NCI-H1417 (cell line): ENCODE measurements at regions not wholly inside any gene's neighbourhood (a gene's known extent, or its start where the extent isn't known, plus 50 kb on each side); places are given as distances from the start of the nearest gene placed in this dataset.

ENCODE experiments used
- DNase-seq, 3 experiments: peaks; one replicate each; lab custom pipeline; 2025; lab: John Stamatoyannopoulos, UW

DNA sequence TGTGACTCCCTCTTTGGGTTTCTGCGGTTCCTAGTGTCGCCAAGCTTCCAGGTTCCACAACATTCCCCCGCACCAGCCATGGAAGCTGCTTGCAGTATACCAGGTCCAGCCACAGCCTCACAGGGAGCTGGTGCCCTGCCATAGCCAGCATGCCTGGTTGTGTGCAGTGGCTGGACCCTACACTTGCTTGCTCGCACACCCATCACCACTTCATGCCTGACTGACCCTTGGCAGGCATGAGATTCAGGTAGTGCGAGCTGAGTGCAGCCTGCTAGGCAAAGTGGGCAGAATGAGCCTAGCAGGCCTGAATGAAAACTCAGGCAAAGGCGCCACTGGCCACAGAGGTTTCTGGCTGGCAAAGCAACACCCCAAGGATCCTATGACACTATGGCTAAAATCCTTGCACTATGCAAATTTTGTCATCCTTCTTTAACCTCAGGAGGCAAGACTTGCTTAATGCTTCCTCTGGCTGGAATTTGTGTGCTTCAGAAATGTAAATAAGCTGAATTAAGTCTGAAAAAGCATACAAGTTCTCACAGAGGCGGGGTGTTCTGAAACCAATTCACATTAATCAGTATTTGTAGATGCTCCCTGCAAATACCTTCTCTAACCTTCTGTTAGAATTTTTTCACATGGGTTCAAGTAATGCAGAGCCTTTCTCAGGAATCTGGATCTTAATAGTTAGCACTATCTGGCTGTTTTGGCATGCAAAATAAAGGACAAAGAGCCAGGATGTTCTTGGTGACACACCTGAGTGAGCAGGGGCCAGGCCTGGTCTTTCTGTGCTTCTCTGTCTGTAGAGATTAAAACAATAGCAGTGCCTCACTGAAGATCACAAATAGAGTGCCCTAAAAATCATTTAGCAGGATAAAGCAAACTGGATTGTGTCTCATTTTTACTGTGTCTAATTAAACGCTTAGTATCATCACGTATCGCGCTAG, 256.9 kb downstream of the GPATCH2 start:
- DNase-seq = no peak

- no peak for DNase-seq
These were observed 258.6 kb downstream of the GPATCH2 start for GRCh38 chr1:217372049-217372970.

DNA sequence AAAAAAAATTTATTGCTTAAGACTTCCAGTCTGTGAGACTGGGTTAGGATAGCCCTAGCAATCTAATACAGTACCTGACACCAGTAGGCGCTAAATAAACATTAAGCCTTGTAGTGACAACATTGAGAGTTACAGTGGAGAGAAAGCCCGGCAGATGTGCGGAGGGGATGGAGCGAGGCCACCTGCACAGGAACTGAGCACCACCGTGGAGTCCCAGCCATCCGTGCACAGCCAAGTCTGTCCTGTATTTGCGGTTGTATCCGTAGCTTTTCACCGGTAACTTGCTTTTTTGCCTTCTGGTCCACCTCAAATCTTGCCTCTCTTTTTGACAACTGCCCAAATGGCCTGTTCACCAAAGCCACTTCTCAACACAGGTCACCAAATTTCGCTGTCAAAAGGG, 260.1 kb downstream of the GPATCH2 start:
- no peak for DNase-seq

DNA sequence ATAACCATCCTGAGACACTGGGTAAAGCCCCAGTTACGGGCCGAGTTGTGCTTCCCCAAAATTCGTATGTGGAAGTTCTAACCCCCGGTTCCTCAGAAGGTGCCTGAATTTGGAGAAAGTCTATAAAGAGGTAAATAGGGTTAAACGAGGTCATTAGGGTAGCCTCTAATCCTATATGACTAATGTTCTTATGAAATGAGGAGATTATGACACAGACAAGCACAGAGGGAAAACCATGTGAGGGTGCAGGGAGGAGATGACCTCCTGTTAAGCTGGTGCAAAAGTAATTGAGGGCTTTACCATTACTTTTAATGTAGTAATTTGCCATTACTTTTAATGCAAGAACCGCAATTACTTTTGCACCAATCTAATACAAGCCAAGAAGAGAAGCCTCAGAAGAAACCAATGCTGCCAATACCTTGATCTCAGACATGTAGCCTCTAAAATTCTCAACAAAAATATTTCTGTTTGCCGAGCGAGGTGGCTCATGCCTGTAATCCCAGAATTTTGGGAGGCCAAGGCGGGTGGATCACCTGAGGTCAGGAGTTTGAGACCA, 260.8 kb downstream of the GPATCH2 start:
- DNase-seq = no peak

GRCh38 chr1:217369271-217369981, 261.5 kb downstream of the GPATCH2 start:
- no peak for DNase-seq

GRCh38 chr1:217364220-217364619, 266.7 kb downstream of the GPATCH2 start:
- DNase-seq = no peak

- no peak for DNase-seq
These were observed 267.6 kb downstream of the GPATCH2 start for GRCh38 chr1:217363319-217363718.

DNA sequence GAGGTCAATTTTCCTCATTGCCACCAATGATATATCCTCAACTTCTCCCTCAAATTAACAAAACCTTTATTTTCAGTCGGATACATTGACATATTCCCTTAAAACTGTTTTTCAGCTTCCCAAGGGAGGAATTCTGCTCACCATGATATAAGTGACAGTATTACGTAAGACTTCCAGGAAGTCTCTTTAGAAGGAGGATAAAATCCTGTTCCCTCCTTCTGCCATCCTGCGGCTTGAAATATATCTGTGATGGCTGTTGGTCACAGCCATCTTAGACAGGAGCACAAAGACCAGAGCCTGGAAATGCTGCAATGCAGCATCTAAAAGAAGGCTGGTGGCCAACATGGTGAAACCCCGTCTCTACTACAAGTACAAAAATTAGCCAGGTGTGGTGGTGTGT, 270.4 kb downstream of the GPATCH2 start:
- DNase-seq = no peak

DNA sequence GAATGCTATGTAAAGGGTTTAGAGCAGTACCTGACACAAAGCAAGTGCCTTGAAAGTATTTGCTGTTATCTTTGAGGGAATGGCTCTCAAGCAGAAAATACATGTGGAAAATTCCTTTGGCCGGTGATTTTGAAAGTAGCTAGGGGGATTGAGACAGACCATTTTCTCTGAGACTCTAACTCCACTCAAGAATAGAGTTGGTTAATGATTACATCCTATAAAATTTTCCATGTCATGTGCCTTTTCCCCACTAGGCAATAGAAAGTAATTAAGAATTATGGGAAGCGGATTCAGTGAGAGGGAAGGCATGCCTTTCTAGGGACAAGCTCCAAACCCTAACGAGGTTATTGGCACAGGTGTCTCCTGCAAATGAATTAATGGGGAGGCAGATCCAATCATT, 276.0 kb downstream of the GPATCH2 start:
- DNase-seq = no peak

DNA sequence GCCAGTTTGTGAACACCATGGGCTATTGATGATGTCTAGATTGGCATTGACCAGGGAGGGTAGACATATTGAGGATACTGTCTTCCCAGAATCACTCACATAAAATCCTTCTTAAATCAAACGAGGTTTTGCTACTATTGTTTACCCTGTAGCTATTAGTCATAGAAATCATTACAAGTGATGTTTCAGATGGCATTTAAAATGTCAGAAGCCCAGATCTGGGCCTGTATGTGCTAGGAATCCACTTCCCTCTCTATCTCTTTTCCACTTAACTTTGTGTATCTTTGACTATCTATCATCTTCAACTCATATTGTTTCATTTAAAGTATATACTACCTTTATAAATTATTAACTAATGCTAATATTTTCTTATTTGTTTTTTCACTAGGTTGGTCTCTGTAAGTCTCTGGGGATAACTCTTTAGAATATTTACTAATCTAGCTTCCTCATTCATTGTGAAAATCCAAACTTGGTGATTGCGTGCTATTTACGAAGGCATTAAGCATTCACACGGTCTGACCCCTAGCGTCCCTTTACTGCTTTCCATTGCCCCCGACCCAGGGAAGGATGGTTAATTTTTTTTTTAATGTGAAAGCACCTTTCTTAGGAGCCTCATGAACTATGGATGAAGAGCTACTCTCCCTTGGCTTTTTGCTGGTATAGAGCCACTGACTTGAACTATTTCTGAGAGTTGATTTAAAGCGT, 281.8 kb downstream of the GPATCH2 start:
- DNase-seq = no peak

GRCh38 chr1:217344712-217345111, 286.2 kb downstream of the GPATCH2 start:
- DNase-seq = no peak

- peak; percentile 51 to 84 (median 74) for DNase-seq
These were observed 287.0 kb downstream of the GPATCH2 start for GRCh38 chr1:217343907-217344306.

GRCh38 chr1:217342105-217342504, 288.8 kb downstream of the GPATCH2 start:
- DNase-seq = no peak

GRCh38 chr1:217336724-217337123, 294.2 kb downstream of the GPATCH2 start:
- DNase-seq = no peak

- peak in 2 of 3 experiments; percentile 3 to 53 for DNase-seq
These were observed 297.0 kb downstream of the GPATCH2 start for GRCh38 chr1:217333939-217334338.

- peak; percentile 30 to 49 (median 34) for DNase-seq
These were observed 298.3 kb downstream of the GPATCH2 start for GRCh38 chr1:217332431-217333065.

- no peak for DNase-seq
These were observed 299.2 kb downstream of the GPATCH2 start for GRCh38 chr1:217331698-217332097.

GRCh38 chr1:217327901-217328300, 303.0 kb downstream of the GPATCH2 start:
- DNase-seq = no peak

DNA sequence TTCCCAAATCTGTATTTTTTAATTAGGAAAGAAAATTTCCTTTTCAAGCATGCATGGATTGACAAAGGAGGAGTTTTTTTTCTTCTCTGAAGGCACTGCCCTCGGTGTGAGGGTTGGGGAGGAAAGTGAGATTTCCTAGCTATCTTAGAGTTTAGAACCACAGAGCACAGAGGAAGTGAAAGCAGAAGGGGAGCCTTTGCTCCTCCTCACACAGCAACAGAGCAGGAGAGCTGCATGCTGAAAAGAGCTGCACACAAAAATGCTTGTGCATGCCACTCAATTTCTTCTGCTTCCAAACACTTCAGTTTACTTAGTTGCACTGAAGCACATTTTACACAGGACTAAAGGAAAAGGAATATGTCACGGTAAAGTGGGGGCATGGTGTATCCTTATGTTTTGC, 308.1 kb downstream of the GPATCH2 start:
- DNase-seq = no peak

DNA sequence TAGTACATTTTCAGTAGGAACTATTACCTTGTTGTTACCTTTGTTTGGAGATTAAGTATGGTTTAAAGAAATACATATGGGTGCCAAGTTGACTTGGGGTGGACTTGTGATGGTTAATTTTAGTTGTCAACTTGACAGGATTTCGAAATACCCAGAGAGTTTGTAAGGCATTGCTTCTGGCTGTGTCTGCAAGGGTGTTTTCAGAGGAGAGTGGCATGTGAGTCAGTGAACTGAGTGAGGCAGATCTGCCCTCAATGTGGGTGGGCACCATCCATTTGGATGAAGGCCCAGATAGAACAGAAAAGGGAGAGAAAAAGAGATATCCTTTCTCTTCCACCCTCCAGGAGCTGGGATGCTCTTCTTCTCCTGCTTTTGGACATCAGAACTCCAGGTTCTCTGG, 315.5 kb downstream of the GPATCH2 start:
- DNase-seq = no peak

DNA sequence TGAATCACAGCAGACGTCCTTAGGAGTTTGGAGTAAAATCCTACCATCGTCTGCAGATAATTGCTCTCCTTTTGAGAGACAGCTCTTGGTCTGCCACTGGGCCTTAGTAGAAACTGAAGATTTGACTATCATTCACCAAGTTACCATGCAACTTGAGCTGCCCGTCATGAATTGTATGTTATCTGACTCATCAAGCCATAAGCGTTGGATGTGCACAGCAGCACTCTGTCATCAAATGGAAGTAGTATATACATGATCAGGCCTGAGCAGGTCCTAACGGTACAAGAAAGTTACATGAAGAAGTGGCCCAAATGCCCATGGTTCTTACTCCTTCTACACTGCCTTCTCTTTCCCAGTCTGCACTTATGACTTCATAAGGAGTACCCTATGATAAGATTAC, 317.8 kb downstream of the GPATCH2 start:
- DNase-seq = no peak
